GM19035 (cell line): ENCODE measurements at regions not wholly inside any gene's neighbourhood (a gene's known extent, or its start where the extent isn't known, plus 50 kb on each side); places are given as distances from the start of the nearest gene placed in this dataset.

ENCODE experiments used
- ATAC-seq: cut with Tn5 transposase; IDR thresholded peaks from one replicate; pipeline ENCODE4 v1.9.1; 2021; ENCODE audit not compliant: unreplicated experiment

GRCh38 chr3:104519468-104520227, 847.1 kb upstream of the ALCAM start:
- ATAC-seq = no peak

DNA sequence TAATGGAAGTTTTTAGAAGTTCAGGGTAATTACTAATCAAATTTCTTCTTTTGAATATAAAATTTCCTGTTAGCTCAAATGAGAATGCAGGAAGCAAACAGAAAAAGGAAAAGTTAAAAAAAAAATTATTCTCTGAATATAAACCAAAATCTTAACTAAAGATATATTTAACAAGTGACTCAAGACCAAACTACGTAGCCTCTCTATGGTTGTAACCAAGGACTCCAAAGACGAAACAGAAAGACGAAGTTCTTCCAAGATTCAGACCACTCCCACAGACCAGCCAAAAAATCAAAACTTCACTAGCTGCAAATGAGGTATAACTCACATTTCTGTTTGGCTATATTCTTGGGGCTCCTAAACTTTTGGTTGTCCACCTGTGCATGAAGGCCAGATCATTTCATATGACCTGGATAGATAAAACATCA, 846.5 kb upstream of the ALCAM start:
- ATAC-seq = peak; percentile 50

DNA sequence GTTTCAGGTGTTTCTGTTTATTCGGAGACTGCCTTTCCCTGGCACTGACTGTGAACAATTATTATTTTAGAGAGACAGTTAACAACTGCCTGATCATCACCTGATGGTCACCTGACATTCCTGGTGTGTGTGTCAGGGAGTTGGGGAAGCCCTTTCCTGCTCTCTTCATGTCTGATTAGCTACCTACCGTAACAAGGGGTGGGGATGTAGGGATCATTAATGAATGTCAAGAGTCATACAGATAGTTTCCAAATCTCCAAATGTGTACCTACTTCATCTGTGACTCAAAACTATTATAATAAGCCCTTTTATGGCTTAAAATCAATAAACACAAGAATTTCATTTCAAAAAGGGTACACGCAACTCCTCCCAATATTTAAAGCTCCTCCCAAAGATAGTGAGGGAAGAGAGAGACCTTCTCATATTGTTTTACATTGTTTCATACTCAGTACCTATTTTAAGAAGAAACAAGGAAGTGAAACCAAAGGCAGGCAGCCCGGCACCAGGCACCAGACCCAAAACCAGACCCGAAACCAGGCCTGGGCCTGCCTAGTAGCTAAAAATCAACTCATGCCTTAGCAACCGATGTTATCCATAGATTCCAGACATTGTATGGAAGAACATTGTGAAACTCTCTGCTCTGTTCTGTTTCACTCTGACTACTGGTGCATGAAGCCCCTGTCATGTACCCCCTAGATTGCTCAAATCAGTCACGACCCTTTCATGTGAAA, 844.9 kb upstream of the ALCAM start:
- ATAC-seq = peak; percentile 48

DNA sequence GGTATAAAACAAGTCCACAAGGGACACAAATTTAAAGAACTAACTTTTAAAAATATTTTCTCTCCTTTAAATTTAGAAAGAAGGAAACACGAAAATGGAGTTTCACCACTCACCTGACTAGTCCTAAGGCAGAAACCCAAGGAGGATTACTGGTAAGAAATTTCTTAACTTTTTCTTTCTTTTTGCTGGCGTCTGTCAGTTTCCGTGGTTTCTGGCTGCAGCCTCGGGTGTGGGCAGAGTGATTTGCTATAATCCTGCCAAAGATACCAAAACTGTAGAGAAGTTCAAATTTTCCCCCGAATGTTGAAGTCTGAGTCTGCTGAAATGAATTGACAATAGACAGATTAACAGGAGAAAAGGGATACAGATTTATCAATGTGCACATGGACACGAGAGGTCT, 843.6 kb upstream of the ALCAM start:
- ATAC-seq = peak; percentile 29

GRCh38 chr3:104526901-104527401, 839.8 kb upstream of the ALCAM start:
- ATAC-seq = peak; percentile 81

DNA sequence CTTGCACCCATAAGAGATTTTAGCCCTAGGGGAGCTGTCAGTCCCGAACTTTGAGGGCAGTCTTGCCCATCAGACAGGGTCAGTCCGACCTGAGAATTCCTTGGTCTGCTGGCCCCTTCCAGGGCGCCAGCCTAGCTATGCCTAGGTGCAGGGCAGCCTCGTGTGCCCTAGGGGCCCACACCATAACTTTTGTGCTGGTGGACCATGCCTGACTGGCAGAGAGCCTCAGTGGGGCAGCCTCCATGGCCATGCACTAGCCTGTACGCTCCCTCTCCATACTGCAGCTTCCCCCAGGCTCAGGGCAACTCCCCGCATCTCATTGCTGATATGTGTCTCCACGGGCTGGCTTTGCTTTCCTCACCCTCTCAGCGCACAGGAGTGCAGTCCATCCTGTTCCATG, 835.8 kb upstream of the ALCAM start:
- no peak for ATAC-seq

DNA sequence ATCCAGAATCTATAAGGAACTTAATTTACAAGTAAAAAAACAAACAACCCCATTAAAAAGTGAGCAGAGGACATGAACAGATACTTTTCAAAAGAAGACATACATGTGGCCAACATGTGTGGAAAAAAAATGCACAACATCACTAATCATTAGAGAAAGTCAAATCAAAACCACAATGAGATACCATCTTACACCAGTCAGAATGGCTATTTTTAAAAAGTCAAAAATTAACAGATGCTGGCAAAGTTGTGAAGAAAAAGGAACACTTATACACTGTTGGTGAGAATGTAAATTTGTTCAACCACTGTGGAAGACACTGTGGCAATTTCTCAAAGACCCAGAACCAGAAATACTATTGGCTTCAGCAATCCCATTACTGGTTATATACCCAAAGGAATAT, 830.0 kb upstream of the ALCAM start:
- no peak for ATAC-seq

DNA sequence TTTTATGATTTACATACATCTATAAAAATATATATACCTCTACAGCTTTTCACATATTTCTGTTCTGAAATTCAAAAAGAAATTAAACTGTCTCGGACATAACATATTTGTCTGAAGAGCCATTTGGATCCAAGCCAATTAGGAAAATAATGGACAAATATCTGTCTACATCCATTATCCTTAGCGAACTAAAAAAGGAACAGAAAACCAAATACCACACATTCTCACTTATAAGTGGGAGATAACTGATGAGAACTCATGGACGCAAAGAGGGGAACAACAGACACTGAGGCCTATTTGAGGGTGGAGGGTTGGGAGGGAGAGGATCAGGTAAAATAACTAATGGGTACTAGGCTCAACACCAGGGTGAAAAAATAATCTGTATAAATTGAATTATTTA, 829.4 kb upstream of the ALCAM start:
- no peak for ATAC-seq

DNA sequence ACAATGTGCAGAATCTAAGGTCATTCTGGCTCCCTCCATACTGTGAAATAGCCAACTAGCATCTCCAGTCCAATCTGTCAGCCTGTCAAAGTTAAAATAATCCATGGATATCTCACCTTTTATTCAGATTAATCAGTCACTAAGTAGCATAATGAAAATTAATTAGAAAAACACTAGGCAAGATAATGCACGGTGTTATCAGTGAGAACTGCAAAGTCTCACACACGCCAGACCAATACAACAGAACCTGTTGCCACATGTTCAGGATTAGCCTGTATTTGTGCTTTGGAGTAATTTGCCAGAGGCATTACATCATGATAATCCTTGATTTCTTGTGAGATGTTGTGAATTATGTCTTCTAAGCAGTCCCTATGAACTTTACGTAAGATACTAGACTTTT, 820.4 kb upstream of the ALCAM start:
- ATAC-seq = no peak

DNA sequence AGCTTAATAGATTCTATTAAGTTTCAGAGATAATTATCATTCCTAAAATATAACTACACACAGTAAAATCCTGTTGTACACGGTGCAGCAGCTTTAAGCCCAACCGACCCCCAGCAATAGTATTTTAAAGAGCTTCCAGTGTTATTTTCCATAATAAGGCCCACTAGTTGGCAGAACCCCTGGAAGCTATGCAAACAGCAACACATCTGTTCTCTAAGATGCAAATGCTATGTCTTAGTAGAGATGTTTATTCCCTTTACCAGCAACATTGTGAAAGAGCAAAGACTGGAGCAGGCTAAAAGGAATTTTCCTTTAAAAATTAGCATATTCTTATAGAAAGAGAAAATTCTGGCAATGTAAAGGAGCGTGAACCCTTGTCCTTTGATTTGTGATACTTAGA, 819.7 kb upstream of the ALCAM start:
- ATAC-seq = no peak

- ATAC-seq = no peak
Observed at GRCh38 chr3:104548401-104548800, 818.3 kb upstream of the ALCAM start.

DNA sequence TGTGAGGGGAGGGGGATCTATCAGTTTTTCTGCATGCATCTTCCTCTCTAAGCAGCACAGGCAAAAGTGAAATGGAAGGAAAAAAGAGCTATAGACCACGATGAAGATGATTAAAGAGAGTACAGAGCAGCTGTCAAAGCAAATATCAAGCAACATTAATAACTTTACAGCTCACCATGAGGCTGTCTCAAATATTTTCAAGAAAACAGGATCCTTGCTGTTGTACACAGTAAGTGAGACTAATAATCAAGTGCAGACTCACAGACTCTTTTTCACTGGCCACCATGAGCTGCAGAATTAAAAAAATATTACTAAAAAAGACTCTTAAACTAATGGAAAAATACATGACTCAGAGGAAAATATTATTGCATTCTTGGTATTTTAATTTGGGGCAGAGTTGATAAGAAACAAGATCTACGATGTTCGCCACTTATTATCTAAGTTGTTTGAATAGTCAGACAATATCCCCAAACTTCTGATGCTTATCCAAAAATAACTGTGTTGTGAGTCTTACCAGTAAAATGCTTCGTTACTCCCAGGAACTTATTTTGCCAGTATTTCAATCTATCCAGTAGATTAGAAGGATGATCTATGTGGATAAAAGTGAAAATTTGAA, 817.5 kb upstream of the ALCAM start:
- ATAC-seq = no peak

- no peak for ATAC-seq
Observed at GRCh38 chr3:104553121-104553520, 813.6 kb upstream of the ALCAM start.

- no peak for ATAC-seq
Observed at GRCh38 chr3:104554425-104554824, 812.3 kb upstream of the ALCAM start.

- no peak for ATAC-seq
Observed at GRCh38 chr3:104555728-104556127, 811.0 kb upstream of the ALCAM start.

DNA sequence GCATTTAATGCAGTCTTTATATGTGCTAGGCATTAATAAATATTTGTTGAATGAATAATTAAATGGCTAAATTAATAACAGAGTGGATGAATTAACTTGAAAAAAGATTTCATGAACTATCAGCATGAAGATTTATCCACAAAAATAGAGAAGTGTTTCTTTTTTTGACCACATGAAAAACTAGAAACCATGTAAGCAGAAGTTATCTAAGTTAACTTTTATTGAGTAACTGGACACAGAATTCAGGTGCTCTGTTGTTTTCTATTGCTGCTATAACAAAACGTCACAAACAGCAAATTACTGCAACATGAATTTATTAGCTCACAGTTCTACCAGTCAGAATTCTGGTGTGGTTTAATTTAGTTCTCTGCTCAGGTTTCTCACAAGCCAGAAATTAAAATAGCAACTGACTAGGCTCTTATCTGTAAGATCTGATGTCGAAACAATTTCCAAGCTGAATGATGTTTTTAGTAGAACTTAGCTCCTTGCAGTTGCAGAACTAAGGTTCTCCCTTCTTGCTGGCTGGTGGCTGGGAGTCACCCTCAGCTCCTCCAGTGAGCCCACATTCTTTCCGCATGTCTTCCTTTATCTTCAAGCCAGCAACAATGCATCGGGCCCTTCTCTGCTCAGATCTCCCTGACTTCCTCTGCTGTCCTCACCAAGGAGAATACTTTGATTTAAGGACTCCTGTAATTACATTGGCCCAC, 810.2 kb upstream of the ALCAM start:
- no peak for ATAC-seq

- no peak for ATAC-seq
Observed at GRCh38 chr3:104561324-104561723, 805.4 kb upstream of the ALCAM start.

- no peak for ATAC-seq
Observed at GRCh38 chr3:104564045-104564643, 802.6 kb upstream of the ALCAM start.

- no peak for ATAC-seq
Observed at GRCh38 chr3:104566054-104566453, 800.7 kb upstream of the ALCAM start.

- no peak for ATAC-seq
Observed at GRCh38 chr3:104575634-104576033, 791.1 kb upstream of the ALCAM start.

- ATAC-seq = no peak
Observed at GRCh38 chr3:104578558-104578957, 788.2 kb upstream of the ALCAM start.
